ENCODE measurements at regions not wholly inside any gene's neighbourhood (a gene's known extent, or its start where the extent isn't known, plus 50 kb on each side); places are given as distances from the start of the nearest gene placed in this dataset.

- no peak for TF ChIP-seq CTCF (IDR thresholded peaks at IDR 0.05)
- H3K4me3 Mint-ChIP-seq, result no peak overlapping the region
- H3K4me1 Mint-ChIP-seq, result peaks cover 16% of the 10 kb centered on the region
- H3K9me3 Mint-ChIP-seq, result peaks cover 15% of the 10 kb centered on the region
- DNase-seq, result no peak
- no peaks in the 10 kb centered on the region for H3K27me3 Mint-ChIP-seq (ENCODE audit: low read depth, poor library complexity)
- peaks cover 7% of the 10 kb centered on the region for H3K36me3 Mint-ChIP-seq (ENCODE audit: low read depth)
- no peak overlapping the region for H3K27ac Mint-ChIP-seq
Observed at GRCh38 chr18:27546991-27547390, 361.9 kb upstream of the CHST9 start.

- no peak for TF ChIP-seq CTCF (IDR thresholded peaks at IDR 0.05)
- H3K4me3 Mint-ChIP-seq, result no peak overlapping the region
- peaks cover 4% of the 10 kb centered on the region for H3K27me3 Mint-ChIP-seq (ENCODE audit: low read depth, poor library complexity)
- H3K9me3 Mint-ChIP-seq, result peaks cover 11% of the 10 kb centered on the region
- DNase-seq, result no peak
- peaks cover 40% of the 10 kb centered on the region for H3K4me1 Mint-ChIP-seq
- H3K27ac Mint-ChIP-seq, result no peak overlapping the region
- peaks cover 7% of the 10 kb centered on the region for H3K36me3 Mint-ChIP-seq (ENCODE audit: low read depth)
Observed at GRCh38 chr18:27544206-27544605, 359.1 kb upstream of the CHST9 start.

- Mint-ChIP-seq H3K27ac (peak overlapping the region; percentile 41), H3K9me3 (peaks cover 7% of the 10 kb centered on the region), H3K4me3 (peak overlapping the region; percentile 13), H3K27me3 (ENCODE audit: low read depth, poor library complexity) (peaks cover 4% of the 10 kb centered on the region), H3K36me3 (ENCODE audit: low read depth) (peaks cover 8% of the 10 kb centered on the region), H3K4me1 (peaks cover 62% of the 10 kb centered on the region)
- no peak for TF ChIP-seq CTCF (IDR thresholded peaks at IDR 0.05)
- DNase-seq, result no peak
Observed at GRCh38 chr18:27541293-27541692, 356.2 kb upstream of the CHST9 start.

GRCh38 chr18:27540111-27540510, 355.0 kb upstream of the CHST9 start:
- H3K27ac Mint-ChIP-seq, result peak overlapping the region; percentile 97
- peaks cover 3% of the 10 kb centered on the region for H3K9me3 Mint-ChIP-seq

GRCh38 chr18:27528925-27529521, 343.9 kb upstream of the CHST9 start:
- Mint-ChIP-seq H3K27me3 (ENCODE audit: low read depth, poor library complexity) (no peaks in the 10 kb centered on the region), H3K27ac (no peak overlapping the region), H3K9me3 (peaks cover 31% of the 10 kb centered on the region), H3K36me3 (ENCODE audit: low read depth) (no peaks in the 10 kb centered on the region), H3K4me1 (peaks cover 12% of the 10 kb centered on the region), H3K4me3 (no peak overlapping the region)
- no peak for DNase-seq
- no peak for TF ChIP-seq CTCF (IDR thresholded peaks at IDR 0.05)

More at GRCh38 chr18:27540111-27540510, 355.0 kb upstream of the CHST9 start:
- Mint-ChIP-seq H3K36me3 (ENCODE audit: low read depth) (peaks cover 4% of the 10 kb centered on the region), H3K27me3 (ENCODE audit: low read depth, poor library complexity) (peaks cover 4% of the 10 kb centered on the region), H3K4me1 (peaks cover 62% of the 10 kb centered on the region), H3K4me3 (peak overlapping the region; percentile 68)
- DNase-seq, result peak; percentile 54
- TF ChIP-seq CTCF (IDR thresholded peaks at IDR 0.05), result no peak

- Mint-ChIP-seq H3K36me3 (ENCODE audit: low read depth) (no peaks in the 10 kb centered on the region), H3K27ac (peak overlapping the region; percentile 75), H3K4me3 (no peak overlapping the region), H3K9me3 (peaks cover 28% of the 10 kb centered on the region), H3K27me3 (ENCODE audit: low read depth, poor library complexity) (no peaks in the 10 kb centered on the region), H3K4me1 (peaks cover 10% of the 10 kb centered on the region)
- no peak for DNase-seq
- no peak for TF ChIP-seq CTCF (IDR thresholded peaks at IDR 0.05)
Observed at GRCh38 chr18:27527856-27528255, 342.7 kb upstream of the CHST9 start.

All from nephron progenitor cell (in vitro differentiated cells).